H1 (cell line): ENCODE measurements at regions not wholly inside any gene's neighbourhood (a gene's known extent, or its start where the extent isn't known, plus 50 kb on each side); places are given as distances from the start of the nearest gene placed in this dataset.

Experiments
- CEBPB ChIP-seq: IDR thresholded peaks from 2 replicates; pipeline ENCODE4 v1.6.1; 2012; ENCODE audit warnings: low read depth, low read length
- CTBP2 ChIP-seq: IDR thresholded peaks from 2 replicates; pipeline ENCODE4 v1.7.0; 2011; ENCODE audit warnings: borderline replicate concordance, mild to moderate bottlenecking, moderate library complexity, mixed read lengths, low read length; ENCODE audit not compliant: insufficient read depth, insufficient read length
- FOSL1 ChIP-seq: IDR thresholded peaks from 2 replicates; pipeline ENCODE4 v1.6.1; 2011; ENCODE audit warnings: mild to moderate bottlenecking, low read depth, low read length, moderate library complexity; ENCODE audit not compliant: insufficient read depth
- JUND ChIP-seq: IDR thresholded peaks from 2 replicates; pipeline ENCODE4 v1.6.1; 2011; ENCODE audit warnings: mild to moderate bottlenecking, improper control_type of control experiment, low read length
- KDM4A ChIP-seq: IDR thresholded peaks from one replicate; pipeline ENCODE4 v1.7.1; 2012; ENCODE audit warnings: low read depth, mild to moderate bottlenecking, moderate library complexity, low read length, inconsistent platforms; ENCODE audit not compliant: severe bottlenecking
- RBBP5 ChIP-seq: IDR thresholded peaks from 2 replicates; pipeline ENCODE4 v1.7.1; 2012; ENCODE audit warnings: low read depth, mild to moderate bottlenecking, inconsistent platforms, low read length, moderate library complexity, borderline replicate concordance
- TF ChIP-seq, protein P1 (sequence below): IDR thresholded peaks from 2 replicates; pipeline ENCODE4 v1.6.1; 2012; ENCODE audit warnings: low read length, inconsistent platforms
- TF ChIP-seq, protein P2 (sequence below): IDR thresholded peaks from 2 replicates; pipeline ENCODE4 v1.6.1; 2012; ENCODE audit warnings: inconsistent platforms

DNA sequence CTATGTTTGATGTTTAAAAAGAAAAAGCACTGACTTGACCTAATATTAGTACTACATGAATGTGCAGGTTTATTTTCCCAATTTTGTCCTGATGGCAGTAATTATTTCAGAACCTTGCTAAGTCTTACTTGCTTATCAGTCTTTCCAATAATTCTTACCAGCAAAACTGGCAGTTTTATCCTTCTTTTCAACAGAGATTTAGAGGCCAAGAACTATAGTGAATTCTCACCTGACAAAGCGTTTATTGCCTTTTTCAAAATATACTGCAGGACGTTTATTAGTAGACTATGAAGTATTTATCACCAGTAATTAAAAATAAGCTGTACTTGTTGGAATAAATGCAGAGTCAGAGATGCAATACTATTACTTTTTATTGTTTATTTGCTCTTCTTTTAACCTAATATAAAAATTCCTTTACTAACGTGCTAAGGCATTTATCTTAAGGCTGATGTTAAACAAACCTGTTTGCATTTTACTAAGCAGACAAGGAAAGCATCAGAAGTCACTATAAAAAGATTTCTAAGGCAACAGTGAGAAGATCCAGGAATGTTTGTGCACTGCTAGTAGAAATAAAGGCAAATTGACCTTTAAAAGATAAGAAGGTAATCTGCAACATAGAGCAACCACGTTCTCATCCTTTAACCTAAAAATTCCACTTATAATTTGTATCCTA is 80.3 kb upstream of the NOCT start (continued):
- TF ChIP-seq JUND (no peak), CEBPB (no peak), RBBP5 (no peak), KDM4A (no peak), CTBP2 (no peak), FOSL1 (no peak)
- TF ChIP-seq, protein P1, sequence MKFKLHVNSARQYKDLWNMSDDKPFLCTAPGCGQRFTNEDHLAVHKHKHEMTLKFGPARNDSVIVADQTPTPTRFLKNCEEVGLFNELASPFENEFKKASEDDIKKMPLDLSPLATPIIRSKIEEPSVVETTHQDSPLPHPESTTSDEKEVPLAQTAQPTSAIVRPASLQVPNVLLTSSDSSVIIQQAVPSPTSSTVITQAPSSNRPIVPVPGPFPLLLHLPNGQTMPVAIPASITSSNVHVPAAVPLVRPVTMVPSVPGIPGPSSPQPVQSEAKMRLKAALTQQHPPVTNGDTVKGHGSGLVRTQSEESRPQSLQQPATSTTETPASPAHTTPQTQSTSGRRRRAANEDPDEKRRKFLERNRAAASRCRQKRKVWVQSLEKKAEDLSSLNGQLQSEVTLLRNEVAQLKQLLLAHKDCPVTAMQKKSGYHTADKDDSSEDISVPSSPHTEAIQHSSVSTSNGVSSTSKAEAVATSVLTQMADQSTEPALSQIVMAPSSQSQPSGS: no peak
- TF ChIP-seq, protein P2, sequence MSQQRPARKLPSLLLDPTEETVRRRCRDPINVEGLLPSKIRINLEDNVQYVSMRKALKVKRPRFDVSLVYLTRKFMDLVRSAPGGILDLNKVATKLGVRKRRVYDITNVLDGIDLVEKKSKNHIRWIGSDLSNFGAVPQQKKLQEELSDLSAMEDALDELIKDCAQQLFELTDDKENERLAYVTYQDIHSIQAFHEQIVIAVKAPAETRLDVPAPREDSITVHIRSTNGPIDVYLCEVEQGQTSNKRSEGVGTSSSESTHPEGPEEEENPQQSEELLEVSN: no peak
